DND-41 (cell line): ENCODE measurements at regions not wholly inside any gene's neighbourhood (a gene's known extent, or its start where the extent isn't known, plus 50 kb on each side); places are given as distances from the start of the nearest gene placed in this dataset.

ENCODE experiments used
- EZH2 ChIP-seq: IDR thresholded peaks from 3 replicates; pipeline ENCODE4 v1.6.1; 2012; ENCODE audit warnings: borderline replicate concordance, low read depth, mild to moderate bottlenecking, moderate library complexity, low read length, inconsistent platforms; ENCODE audit not compliant: severe bottlenecking
- TF ChIP-seq, protein P1 (sequence below): IDR thresholded peaks from 2 replicates; pipeline ENCODE4 v1.5.1; 2012; ENCODE audit warnings: borderline replicate concordance, low read length, moderate library complexity, mild to moderate bottlenecking; ENCODE audit not compliant: poor library complexity, severe bottlenecking; ENCODE audit errors: extremely low read depth

GRCh38 chr21:14010729-14011128, 200.0 kb downstream of the LIPI start:
- TF ChIP-seq, protein P1, sequence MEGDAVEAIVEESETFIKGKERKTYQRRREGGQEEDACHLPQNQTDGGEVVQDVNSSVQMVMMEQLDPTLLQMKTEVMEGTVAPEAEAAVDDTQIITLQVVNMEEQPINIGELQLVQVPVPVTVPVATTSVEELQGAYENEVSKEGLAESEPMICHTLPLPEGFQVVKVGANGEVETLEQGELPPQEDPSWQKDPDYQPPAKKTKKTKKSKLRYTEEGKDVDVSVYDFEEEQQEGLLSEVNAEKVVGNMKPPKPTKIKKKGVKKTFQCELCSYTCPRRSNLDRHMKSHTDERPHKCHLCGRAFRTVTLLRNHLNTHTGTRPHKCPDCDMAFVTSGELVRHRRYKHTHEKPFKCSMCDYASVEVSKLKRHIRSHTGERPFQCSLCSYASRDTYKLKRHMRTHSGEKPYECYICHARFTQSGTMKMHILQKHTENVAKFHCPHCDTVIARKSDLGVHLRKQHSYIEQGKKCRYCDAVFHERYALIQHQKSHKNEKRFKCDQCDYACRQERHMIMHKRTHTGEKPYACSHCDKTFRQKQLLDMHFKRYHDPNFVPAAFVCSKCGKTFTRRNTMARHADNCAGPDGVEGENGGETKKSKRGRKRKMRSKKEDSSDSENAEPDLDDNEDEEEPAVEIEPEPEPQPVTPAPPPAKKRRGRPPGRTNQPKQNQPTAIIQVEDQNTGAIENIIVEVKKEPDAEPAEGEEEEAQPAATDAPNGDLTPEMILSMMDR, result no peak
- TF ChIP-seq EZH2, result no peak
